Tibial artery (tissue), 4 donors: ENCODE measurements at regions not wholly inside any gene's neighbourhood (a gene's known extent, or its start where the extent isn't known, plus 50 kb on each side); places are given as distances from the start of the nearest gene placed in this dataset.

Experiments
- DNase-seq, 2 donors: peaks; one replicate each; pipeline ENCODE4 v3.0.0-alpha.2; 2019
- H3K27ac ChIP-seq, 2 donors: fragments of 200-600 bp; sonication (generic) in 1 of 2; 1 replicate in 1 of 2; 2 replicates in 1 of 2; pipeline ENCODE4 v1.5.1; 2018 to 2019; ENCODE audit warnings: mild to moderate bottlenecking in 1 of 2
- H3K27me3 ChIP-seq, 2 donors: fragments of 200-600 bp; sonication (generic) in 1 of 2; one replicate each; pipeline versions ENCODE4 v1.5.1 to v1.6.0; 2016 to 2019
- H3K36me3 ChIP-seq, 3 donors: fragments of 200-600 bp; sonication (generic) in 2 of 3; one replicate each; pipeline ENCODE4 v1.5.1; 2016 to 2019; ENCODE audit warnings: mild to moderate bottlenecking in 2 of 3
- H3K4me1 ChIP-seq, 4 donors: fragments of 200-600 bp; sonication (generic) in 2 of 4; 1 replicate in 3 of 4; 2 replicates in 1 of 4; pipeline ENCODE4 v1.5.1; 2016 to 2019
- H3K4me3 ChIP-seq, 2 donors: fragments of 200-600 bp; sonication (generic) in 1 of 2; 1 replicate in 1 of 2; 2 replicates in 1 of 2; pipeline ENCODE4 v1.5.1; 2018 to 2019; ENCODE audit warnings: mild to moderate bottlenecking in 2 of 2
- H3K9me3 ChIP-seq, 3 donors: fragments of 200-600 bp; sonication (generic) in 1 of 3; one replicate each; pipeline ENCODE4 v1.5.1; 2016 to 2019
- CTCF ChIP-seq, 2 experiments: fragments of 200-600 bp in 1 of 2; fragments of 450-650 bp in 1 of 2; IDR thresholded peaks; one replicate each; pipeline ENCODE4 v1.5.1; 2017 to 2019; ENCODE audit warnings: antibody characterized with exemption in 2 of 2, mild to moderate bottlenecking in 1 of 2, moderate library complexity in 1 of 2
- intact Hi-C: fragments of 100-400 bp; cut with DNase I; formaldehyde crosslinking; loops from one replicate; pipeline ENCODE4 v1.15.0; 2023; ENCODE audit warnings: low total_unique reads

- H3K27me3 ChIP-seq = no peaks in the 10 kb centered on the region
- intact Hi-C loops = no loop called here
- no peaks in the 10 kb centered on the region for H3K36me3 ChIP-seq
- no peaks in the 10 kb centered on the region for H3K4me1 ChIP-seq
- H3K9me3 ChIP-seq = no peaks in the 10 kb centered on the region
- no peak overlapping the region for H3K4me3 ChIP-seq
- no peak for DNase-seq
- no peak overlapping the region for H3K27ac ChIP-seq
- TF ChIP-seq CTCF (IDR thresholded peaks at IDR 0.05) = no peak
Observed at GRCh38 chr16:73732143-73732542, 564.5 kb upstream of the PSMD7 start.

GRCh38 chr16:73730481-73731090, 566.0 kb upstream of the PSMD7 start:
- no peaks in the 10 kb centered on the region for H3K9me3 ChIP-seq
- no peak overlapping the region for H3K4me3 ChIP-seq
- no peaks in the 10 kb centered on the region for H3K36me3 ChIP-seq
- H3K27ac ChIP-seq = no peak overlapping the region
- DNase-seq = no peak
- H3K27me3 ChIP-seq = no peaks in the 10 kb centered on the region
- H3K4me1 ChIP-seq = no peaks in the 10 kb centered on the region
- intact Hi-C loops = no loop called here
- TF ChIP-seq CTCF (IDR thresholded peaks at IDR 0.05) = no peak

GRCh38 chr16:73725156-73725555, 571.5 kb upstream of the PSMD7 start:
- H3K9me3 ChIP-seq = no peaks in the 10 kb centered on the region
- no peak for TF ChIP-seq CTCF (IDR thresholded peaks at IDR 0.05)
- no peak overlapping the region for H3K27ac ChIP-seq
- H3K4me3 ChIP-seq = no peak overlapping the region
- intact Hi-C loops = no loop called here
- no peaks in the 10 kb centered on the region for H3K36me3 ChIP-seq
- H3K4me1 ChIP-seq = peaks cover 0 to 10% (median 0%) of the 10 kb centered on the region in 4 donors
- no peak for DNase-seq
- H3K27me3 ChIP-seq = no peaks in the 10 kb centered on the region

- TF ChIP-seq CTCF (IDR thresholded peaks at IDR 0.05) = no peak
- DNase-seq = no peak
- H3K4me3 ChIP-seq = no peak overlapping the region
- peaks cover 0 to 10% (median 0%) of the 10 kb centered on the region in 4 donors for H3K4me1 ChIP-seq
- no peaks in the 10 kb centered on the region for H3K36me3 ChIP-seq
- intact Hi-C loops = no loop called here
- no peak overlapping the region for H3K27ac ChIP-seq
- H3K27me3 ChIP-seq = no peaks in the 10 kb centered on the region
- H3K9me3 ChIP-seq = no peaks in the 10 kb centered on the region
Observed at GRCh38 chr16:73724503-73724902, 572.1 kb upstream of the PSMD7 start.

GRCh38 chr16:73717266-73717974, 579.2 kb upstream of the PSMD7 start:
- no peaks in the 10 kb centered on the region for H3K9me3 ChIP-seq
- no peak for TF ChIP-seq CTCF (IDR thresholded peaks at IDR 0.05)
- no peak overlapping the region for H3K27ac ChIP-seq
- no peak overlapping the region for H3K4me3 ChIP-seq
- intact Hi-C loops = no loop called here
- H3K4me1 ChIP-seq = peaks cover 0 to 15% (median 4%) of the 10 kb centered on the region in 4 donors
- H3K36me3 ChIP-seq = no peaks in the 10 kb centered on the region
- DNase-seq = no peak
- H3K27me3 ChIP-seq = no peaks in the 10 kb centered on the region
